WTC11 (cell line): ENCODE measurements at regions not wholly inside any gene's neighbourhood (a gene's known extent, or its start where the extent isn't known, plus 50 kb on each side); places are given as distances from the start of the nearest gene placed in this dataset.

Experiments
- ATAC-seq: fragments of 200-7000 bp; cut with Tn5 transposase; 2 replicates; pipeline ENCODE4 v1.10.0; 2021; ENCODE audit warnings: mild to moderate bottlenecking, moderate library complexity
- CTCF ChIA-PET: fragments of 300-600 bp; sonication (Branson Sonifier 250); formaldehyde crosslinking; loops from one replicate; lab custom pipeline; 2021; ENCODE audit warnings: antibody characterized with exemption; lab: Charles Lee
- POLR2A ChIA-PET: fragments of 350-600 bp; sonication (Branson Sonifier 250); formaldehyde crosslinking; loops from one replicate; lab custom pipeline; 2021; ENCODE audit warnings: antibody characterized with exemption; lab: Charles Lee
- DNase-seq: peaks from one replicate; pipeline ENCODE4 v3.0.0; 2021; ENCODE audit warnings: low spot score
- H3K27ac Mint-ChIP-seq: 2 replicates; pipeline ENCODE4 v1.8.0; 2021; ENCODE audit warnings: mixed read lengths
- H3K27me3 Mint-ChIP-seq: 2 replicates; pipeline ENCODE4 v1.8.0; 2021; ENCODE audit warnings: low read depth, mild to moderate bottlenecking, moderate library complexity, mixed read lengths
- H3K36me3 Mint-ChIP-seq: 2 replicates; pipeline ENCODE4 v1.8.0; 2021; ENCODE audit warnings: mixed read lengths
- H3K4me1 Mint-ChIP-seq: 2 replicates; pipeline ENCODE4 v1.8.0; 2022; ENCODE audit warnings: mixed read lengths
- H3K4me3 Mint-ChIP-seq: 2 replicates; pipeline ENCODE4 v1.8.0; 2021; ENCODE audit warnings: mild to moderate bottlenecking, moderate library complexity, mixed read lengths
- H3K9me3 Mint-ChIP-seq: 2 replicates; pipeline ENCODE4 v1.8.0; 2021; ENCODE audit warnings: mixed read lengths
- AR ChIP-seq: fragments of 250-450 bp; sonication (Bioruptor Pico); IDR thresholded peaks from 2 replicates; pipeline ENCODE4 v1.9.0; 2021; ENCODE audit warnings: mild to moderate bottlenecking
- ATF1 ChIP-seq: sonication (generic); formaldehyde crosslinking; IDR thresholded peaks from 2 replicates; pipeline ENCODE4 v1.8.1; 2023; ENCODE audit warnings: mild to moderate bottlenecking, moderate library complexity, missing genetic modification reagents
- ATF2 ChIP-seq: sonication (generic); formaldehyde crosslinking; IDR thresholded peaks from 2 replicates; pipeline ENCODE4 v1.8.1; 2022; ENCODE audit warnings: low read depth, missing genetic modification reagents, borderline replicate concordance
- CBFB ChIP-seq: sonication (generic); formaldehyde crosslinking; IDR thresholded peaks from 2 replicates; pipeline ENCODE4 v1.8.1; 2022; ENCODE audit warnings: mild to moderate bottlenecking, low read depth, missing genetic modification reagents
- CREB1 ChIP-seq: sonication (generic); formaldehyde crosslinking; IDR thresholded peaks from 2 replicates; pipeline ENCODE4 v1.8.0; 2023; ENCODE audit warnings: mild to moderate bottlenecking, missing genetic modification reagents
- E2F1 ChIP-seq: sonication (generic); formaldehyde crosslinking; IDR thresholded peaks from 2 replicates; pipeline ENCODE4 v1.8.0; 2022; ENCODE audit warnings: mild to moderate bottlenecking, missing genetic modification reagents
- ELF4 ChIP-seq: sonication (generic); formaldehyde crosslinking; IDR thresholded peaks from 2 replicates; pipeline ENCODE4 v1.8.1; 2022; ENCODE audit warnings: low read depth, mild to moderate bottlenecking, moderate library complexity, missing genetic modification reagents
- ETV6 ChIP-seq: sonication (generic); formaldehyde crosslinking; IDR thresholded peaks from 2 replicates; pipeline ENCODE4 v1.8.1; 2022; ENCODE audit warnings: mild to moderate bottlenecking, missing genetic modification reagents
- GABPB1 ChIP-seq: sonication (generic); formaldehyde crosslinking; IDR thresholded peaks from 2 replicates; pipeline ENCODE4 v1.8.1; 2023; ENCODE audit warnings: mild to moderate bottlenecking, missing genetic modification reagents
- MAX ChIP-seq: sonication (generic); formaldehyde crosslinking; IDR thresholded peaks from 2 replicates; pipeline ENCODE4 v1.8.0; 2022; ENCODE audit warnings: mild to moderate bottlenecking, missing genetic modification reagents
- MLX ChIP-seq: sonication (generic); formaldehyde crosslinking; IDR thresholded peaks from 2 replicates; pipeline ENCODE4 v1.8.1; 2023; ENCODE audit warnings: mild to moderate bottlenecking, missing genetic modification reagents, moderate library complexity
- MXD4 ChIP-seq: fragments of 250-450 bp; sonication (Bioruptor Pico); IDR thresholded peaks from 2 replicates; pipeline ENCODE4 v1.8.0; 2021; ENCODE audit warnings: mild to moderate bottlenecking, moderate library complexity, borderline replicate concordance
- NFATC4 ChIP-seq: fragments of 250-450 bp; sonication (Bioruptor Pico); IDR thresholded peaks from 2 replicates; pipeline ENCODE4 v1.9.0; 2021; ENCODE audit warnings: mild to moderate bottlenecking
- NR1H2 ChIP-seq: sonication (generic); formaldehyde crosslinking; IDR thresholded peaks from 2 replicates; pipeline ENCODE4 v1.9.0; 2021; ENCODE audit warnings: mild to moderate bottlenecking, moderate library complexity, missing genetic modification reagents
- SMAD3 ChIP-seq: sonication (generic); formaldehyde crosslinking; IDR thresholded peaks from 2 replicates; pipeline ENCODE4 v1.8.0; 2022; ENCODE audit warnings: missing genetic modification reagents, mild to moderate bottlenecking, borderline replicate concordance
- STAT6 ChIP-seq: sonication (generic); formaldehyde crosslinking; conservative IDR thresholded peaks from 2 replicates; pipeline ENCODE4 v1.8.1; 2023; ENCODE audit warnings: mild to moderate bottlenecking, low read depth, missing genetic modification reagents, moderate library complexity
- TP53 ChIP-seq: sonication (generic); formaldehyde crosslinking; IDR thresholded peaks from 2 replicates; pipeline ENCODE4 v1.8.1; 2023; ENCODE audit warnings: mild to moderate bottlenecking, missing genetic modification reagents
- ZBTB21 ChIP-seq: sonication (generic); formaldehyde crosslinking; IDR thresholded peaks from 2 replicates; pipeline ENCODE4 v1.8.1; 2023; ENCODE audit warnings: mild to moderate bottlenecking, missing genetic modification reagents, borderline replicate concordance
- ZNF121 ChIP-seq: sonication (generic); formaldehyde crosslinking; IDR thresholded peaks from 2 replicates; pipeline ENCODE4 v1.8.0; 2023; ENCODE audit warnings: missing genetic modification reagents
- ZNF219 ChIP-seq: sonication (generic); formaldehyde crosslinking; IDR thresholded peaks from 2 replicates; pipeline ENCODE4 v1.8.0; 2023; ENCODE audit warnings: missing genetic modification reagents, mild to moderate bottlenecking, borderline replicate concordance
- ZNF532 ChIP-seq: fragments of 250-450 bp; sonication (Bioruptor Pico); IDR thresholded peaks from 2 replicates; pipeline ENCODE4 v1.9.0; 2021; ENCODE audit warnings: mild to moderate bottlenecking, borderline replicate concordance
- ZSCAN18 ChIP-seq: fragments of 250-450 bp; sonication (Bioruptor Pico); IDR thresholded peaks from 2 replicates; pipeline ENCODE4 v2.1.2; 2022; ENCODE audit warnings: mild to moderate bottlenecking, moderate library complexity

GRCh38 chr20:56979125-56979524 is 287.3 kb downstream of the BMP7 start (continued):
- TF ChIP-seq STAT6 (CRISPR knock-in tag) (no peak), ZBTB21 (CRISPR knock-in tag) (no peak), ZNF121 (CRISPR knock-in tag) (no peak), ATF2 (CRISPR knock-in tag) (no peak), ELF4 (CRISPR knock-in tag) (no peak), MXD4 (no peak), ZNF532 (CRISPR knock-in tag) (no peak), MLX (no peak)

- Mint-ChIP-seq H3K36me3 (peaks cover 11% of the 10 kb centered on the region), H3K4me1 (no peaks in the 10 kb centered on the region), H3K9me3 (peaks cover 28% of the 10 kb centered on the region), H3K27me3 (peaks cover 6% of the 10 kb centered on the region; the same call in 1 of the 2 replicates), H3K27ac (no peak overlapping the region), H3K4me3 (no peak overlapping the region)
- no peak for DNase-seq
- ATAC-seq = no peak
- CTCF ChIA-PET = interaction anchor here (0.6 to 3.4 kb wide), 4 partner anchors 80 to 351 kb away, joined by 4 to 13 read pairs (median 5); no protein-coding TSS in a partner anchor
- POLR2A ChIA-PET = interaction anchor here (0.7 kb wide), 1 partner anchor 391 kb away, joined by 6 read pairs; no protein-coding TSS in a partner anchor
- no peak for TF ChIP-seq ETV6
- TF ChIP-seq ZNF219 (CRISPR knock-in tag) = no peak
- TF ChIP-seq CBFB (CRISPR knock-in tag) = no peak
- TF ChIP-seq NFATC4 (CRISPR knock-in tag) = no peak
- no peak for TF ChIP-seq CREB1 (CRISPR knock-in tag)
- TF ChIP-seq ATF1 (CRISPR knock-in tag) = no peak
- no peak for TF ChIP-seq ZSCAN18 (CRISPR knock-in tag)
- no peak for TF ChIP-seq SMAD3 (CRISPR knock-in tag)
- TF ChIP-seq MAX = no peak
- TF ChIP-seq E2F1 (CRISPR knock-in tag) = no peak
- no peak for TF ChIP-seq NR1H2 (CRISPR knock-in tag)
- TF ChIP-seq AR (CRISPR knock-in tag) = no peak
- no peak for TF ChIP-seq GABPB1
- no peak for TF ChIP-seq TP53 (CRISPR knock-in tag)
Measured at GRCh38 chr20:56981301-56981700, 285.1 kb downstream of the BMP7 start.
